ENCODE measurements at regions not wholly inside any gene's neighbourhood (a gene's known extent, or its start where the extent isn't known, plus 50 kb on each side); places are given as distances from the start of the nearest gene placed in this dataset.

GRCh38 chr11:106495046-106495445 is 417.6 kb downstream of the AASDHPPT start:
- TF ChIP-seq CTCF (conservative IDR thresholded peaks at IDR 0.05), result no peak
- Histone ChIP-seq H4K5ac (ENCODE audit: insufficient read length, low read depth, low read length) (no peak overlapping the region), H4K8ac (replicated peaks; ENCODE audit: insufficient read length, low read depth, low read length) (no peak overlapping the region), H3K23ac (ENCODE audit: insufficient read length, low read depth, low read length) (no peak overlapping the region), H3K18ac (ENCODE audit: insufficient read length, low read depth, low read length) (no peak overlapping the region), H3K9ac (ENCODE audit: extremely low read depth, insufficient read length, low read length) (no peak overlapping the region), H3K9me3 (ENCODE audit: control insufficient read depth, low read depth, low read length) (no peaks in the 10 kb centered on the region), H2AK5ac (ENCODE audit: insufficient read length, low read length) (no peak overlapping the region), H2BK20ac (ENCODE audit: low read depth, low read length, poor library complexity, severe bottlenecking) (no peak overlapping the region), H3K27me3 (ENCODE audit: insufficient read depth, low read length) (no peaks in the 10 kb centered on the region), H2BK12ac (ENCODE audit: insufficient read length, low read depth, low read length) (no peak overlapping the region), H4K20me1 (ENCODE audit: control insufficient read depth, insufficient read depth, insufficient read length) (no peaks in the 10 kb centered on the region), H4K91ac (ENCODE audit: insufficient read length, low read depth, low read length) (no peak overlapping the region), H2BK15ac (ENCODE audit: low read depth, low read length) (no peak overlapping the region), H3K79me2 (ENCODE audit: insufficient read depth, low read length) (no peaks in the 10 kb centered on the region), H3K79me1 (ENCODE audit: insufficient read depth, low read depth, low read length, poor library complexity, severe bottlenecking) (no peaks in the 10 kb centered on the region), H3K14ac (ENCODE audit: insufficient read depth, low read length) (no peak overlapping the region), H2AFZ (ENCODE audit: low read length) (no peak overlapping the region), H3K4me1 (ENCODE audit: insufficient read depth, low read length) (no peaks in the 10 kb centered on the region), H2BK5ac (ENCODE audit: insufficient read length, low read length) (no peak overlapping the region), H3K56ac (ENCODE audit: insufficient read length, low read depth, low read length) (no peak overlapping the region), H3K27ac (ENCODE audit: insufficient read length, low read depth, low read length) (no peak overlapping the region), H3K23me2 (ENCODE audit: insufficient read length, low read depth, low read length, poor library complexity, severe bottlenecking) (no peaks in the 10 kb centered on the region), H3T11ph (ENCODE audit: low read length) (no peak overlapping the region), H3K4me2 (ENCODE audit: insufficient read depth, insufficient read length, low read length) (no peak overlapping the region), H3K4ac (ENCODE audit: low read depth, low read length) (no peak overlapping the region), H2BK120ac (ENCODE audit: low read depth, low read length, poor library complexity, severe bottlenecking) (no peak overlapping the region)
- no peaks in the 10 kb centered on the region; a peak in 1 of 5 replicates for H3K9me3 Mint-ChIP-seq
- H3K27ac Mint-ChIP-seq, result no peak overlapping the region
- no peak for DNase-seq
- H3K36me3 Mint-ChIP-seq (ENCODE audit: insufficient read depth in 1 of 3, low read depth in 3 of 3), result no peaks in the 10 kb centered on the region
- H3K4me1 Mint-ChIP-seq, result no peaks in the 10 kb centered on the region
- no peaks in the 10 kb centered on the region for H3K27me3 Mint-ChIP-seq (ENCODE audit: low read depth)
- no peak overlapping the region for H3K4me3 Mint-ChIP-seq

Data from H9 (cell line).